ENCODE measurements at regions not wholly inside any gene's neighbourhood (a gene's known extent, or its start where the extent isn't known, plus 50 kb on each side); places are given as distances from the start of the nearest gene placed in this dataset.

DNA sequence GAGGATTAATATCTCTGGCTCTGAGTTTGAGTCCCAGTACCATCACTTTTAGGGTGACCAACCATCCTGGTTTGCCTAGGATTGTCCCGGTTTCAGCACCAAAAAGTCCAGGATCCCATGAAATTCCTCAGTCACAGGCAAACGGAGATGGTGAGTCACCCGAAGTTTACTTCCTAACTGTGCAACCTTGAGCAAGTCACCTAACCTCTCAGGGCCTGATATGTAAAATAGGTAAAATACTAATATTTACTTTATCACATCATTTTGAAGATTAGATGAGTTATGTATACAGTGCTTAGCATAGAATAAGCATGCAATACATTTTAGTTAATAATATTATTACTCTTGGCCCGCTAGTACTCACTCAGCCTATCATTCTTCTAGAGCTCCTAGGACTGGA lies 91.1 kb upstream of the KCNMB2 start:
- Mint-ChIP-seq H3K9me3 (ENCODE audit: insufficient read depth) (no peaks in the 10 kb centered on the region), H3K4me1 (ENCODE audit: low read depth) (no peaks in the 10 kb centered on the region), H3K27me3 (ENCODE audit: low read depth) (no peaks in the 10 kb centered on the region), H3K4me3 (no peak overlapping the region), H3K27ac (no peak overlapping the region), H3K36me3 (ENCODE audit: low read depth) (no peaks in the 10 kb centered on the region)
- POLR2A ChIA-PET, result no interaction called here
- no peak for DNase-seq
- ATAC-seq, result no peak
- CTCF ChIA-PET, result no interaction called here

DNA sequence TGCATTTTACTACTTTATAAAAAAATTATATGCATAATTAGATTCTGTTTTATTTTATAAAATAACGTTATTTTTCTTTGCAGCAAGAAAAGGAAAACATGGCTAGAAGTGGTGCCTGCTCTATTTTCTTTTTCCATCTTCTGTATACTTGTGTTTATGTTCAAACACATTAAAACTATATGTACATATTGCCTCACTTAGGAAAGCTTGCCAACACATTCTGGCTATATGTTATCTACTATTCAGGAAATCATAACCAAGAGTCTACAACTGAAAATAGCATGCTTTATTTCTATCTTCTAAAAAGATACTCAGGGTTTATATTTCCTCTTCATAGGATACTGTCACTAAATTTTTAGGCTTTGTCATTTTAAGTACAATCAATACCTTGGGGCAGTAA lies 90.2 kb upstream of the KCNMB2 start:
- Mint-ChIP-seq H3K4me1 (ENCODE audit: low read depth) (no peaks in the 10 kb centered on the region), H3K4me3 (no peak overlapping the region), H3K36me3 (ENCODE audit: low read depth) (no peaks in the 10 kb centered on the region), H3K27me3 (ENCODE audit: low read depth) (no peaks in the 10 kb centered on the region), H3K27ac (no peak overlapping the region), H3K9me3 (ENCODE audit: insufficient read depth) (no peaks in the 10 kb centered on the region)
- no peak for ATAC-seq
- CTCF ChIA-PET, result no interaction called here
- POLR2A ChIA-PET, result no interaction called here
- DNase-seq, result no peak

DNA sequence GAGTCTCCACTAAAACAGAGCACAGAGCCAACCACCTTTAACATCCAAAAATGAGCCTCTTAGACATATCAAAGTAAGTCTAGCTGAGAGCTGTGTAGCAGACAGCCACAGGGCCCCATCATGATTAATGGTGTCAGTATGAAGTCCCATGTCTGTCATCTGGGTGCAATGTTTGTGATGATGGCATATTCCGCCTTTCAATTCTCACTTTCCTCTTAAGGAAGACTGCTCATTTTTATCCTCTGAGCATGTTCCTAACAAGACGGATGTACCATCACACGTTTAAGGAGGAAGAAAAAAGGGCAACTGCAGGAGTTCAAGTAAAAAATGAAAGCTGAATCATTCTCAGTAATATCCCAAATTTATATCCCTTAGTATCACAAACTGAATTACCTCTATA lies 85.8 kb upstream of the KCNMB2 start:
- ChIA-PET CTCF (no interaction called here), POLR2A (no interaction called here)
- Mint-ChIP-seq H3K27ac (no peak overlapping the region), H3K27me3 (ENCODE audit: low read depth) (peaks cover 4% of the 10 kb centered on the region), H3K4me1 (ENCODE audit: low read depth) (no peaks in the 10 kb centered on the region), H3K36me3 (ENCODE audit: low read depth) (no peaks in the 10 kb centered on the region), H3K4me3 (no peak overlapping the region), H3K9me3 (ENCODE audit: insufficient read depth) (no peaks in the 10 kb centered on the region)
- DNase-seq (no peak), ATAC-seq (no peak)

DNA sequence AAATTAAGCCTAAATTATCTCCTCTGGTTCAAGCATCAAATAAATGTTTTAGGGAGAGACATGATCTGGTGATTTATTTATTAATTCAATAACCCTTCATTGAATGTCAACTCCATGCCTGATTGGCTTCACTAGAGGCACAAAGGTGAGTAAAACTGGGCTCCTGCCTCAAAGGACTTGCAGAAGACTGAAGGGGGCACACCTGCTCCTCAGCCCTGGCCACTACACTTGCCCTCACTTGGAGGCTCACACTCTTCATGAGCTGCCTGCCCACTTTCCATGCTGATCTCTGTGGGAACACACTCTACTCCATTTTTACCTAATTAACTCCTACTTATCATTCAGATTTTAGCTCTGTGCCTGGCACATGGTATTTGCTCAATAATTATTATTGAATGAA lies 84.4 kb upstream of the KCNMB2 start:
- no peak for ATAC-seq
- Mint-ChIP-seq H3K36me3 (ENCODE audit: low read depth) (no peaks in the 10 kb centered on the region), H3K27ac (no peak overlapping the region), H3K9me3 (ENCODE audit: insufficient read depth) (no peaks in the 10 kb centered on the region), H3K27me3 (ENCODE audit: low read depth) (peaks cover 4% of the 10 kb centered on the region), H3K4me3 (no peak overlapping the region), H3K4me1 (ENCODE audit: low read depth) (no peaks in the 10 kb centered on the region)
- no peak for DNase-seq
- POLR2A ChIA-PET, result no interaction called here
- CTCF ChIA-PET, result no interaction called here

DNA sequence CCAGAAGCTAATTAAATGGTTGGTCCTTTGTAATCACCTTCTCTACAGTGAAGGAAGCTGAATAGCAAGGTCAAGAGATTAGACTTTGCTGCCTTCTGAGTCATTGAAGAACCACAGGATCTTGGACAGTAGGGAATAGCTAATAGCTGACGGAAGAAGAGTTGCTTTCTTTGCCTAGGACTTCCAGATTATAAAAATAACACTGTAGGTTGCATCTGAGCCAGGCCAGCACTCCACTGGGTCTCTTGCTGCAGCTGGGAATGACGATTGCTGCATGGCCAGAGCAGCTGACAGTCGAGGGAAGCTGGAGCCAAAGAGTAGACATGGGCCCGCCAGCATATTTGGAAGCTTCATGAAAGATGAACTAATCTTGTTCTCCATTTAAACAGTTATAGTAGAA lies 81.5 kb upstream of the KCNMB2 start:
- no peaks in the 10 kb centered on the region for H3K36me3 Mint-ChIP-seq (ENCODE audit: low read depth)
- peaks cover 4% of the 10 kb centered on the region for H3K27me3 Mint-ChIP-seq (ENCODE audit: low read depth)
- no peak overlapping the region for H3K27ac Mint-ChIP-seq
- no peaks in the 10 kb centered on the region for H3K4me1 Mint-ChIP-seq (ENCODE audit: low read depth)
- CTCF ChIA-PET, result no interaction called here
- no peak for DNase-seq
- POLR2A ChIA-PET, result no interaction called here
- no peak for ATAC-seq
- no peak overlapping the region for H3K4me3 Mint-ChIP-seq
- H3K9me3 Mint-ChIP-seq (ENCODE audit: insufficient read depth), result no peaks in the 10 kb centered on the region

DNA sequence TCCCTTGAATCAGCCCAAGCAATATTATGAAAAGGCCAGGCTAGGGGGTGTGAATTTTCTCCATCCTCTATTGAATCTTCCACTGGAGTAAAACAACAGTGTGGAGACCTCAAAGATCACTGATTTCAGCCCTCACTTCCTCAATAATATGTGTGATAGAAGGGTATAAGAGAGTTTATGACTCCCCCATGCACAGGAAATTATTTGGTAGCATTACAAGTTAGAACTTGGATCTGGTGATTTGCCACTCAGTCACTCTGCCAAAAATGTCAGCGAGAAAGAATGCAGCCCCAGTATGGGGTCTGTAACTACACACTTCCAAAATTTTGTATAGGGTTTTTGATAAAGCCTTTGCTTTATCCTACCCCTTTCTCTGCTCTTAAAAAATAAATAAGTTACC lies 81.0 kb upstream of the KCNMB2 start:
- Mint-ChIP-seq H3K4me1 (ENCODE audit: low read depth) (no peaks in the 10 kb centered on the region), H3K4me3 (no peak overlapping the region), H3K36me3 (ENCODE audit: low read depth) (no peaks in the 10 kb centered on the region), H3K27ac (no peak overlapping the region), H3K27me3 (ENCODE audit: low read depth) (peaks cover 4% of the 10 kb centered on the region), H3K9me3 (ENCODE audit: insufficient read depth) (no peaks in the 10 kb centered on the region)
- CTCF ChIA-PET, result no interaction called here
- POLR2A ChIA-PET, result no interaction called here
- no peak for ATAC-seq
- no peak for DNase-seq

DNA sequence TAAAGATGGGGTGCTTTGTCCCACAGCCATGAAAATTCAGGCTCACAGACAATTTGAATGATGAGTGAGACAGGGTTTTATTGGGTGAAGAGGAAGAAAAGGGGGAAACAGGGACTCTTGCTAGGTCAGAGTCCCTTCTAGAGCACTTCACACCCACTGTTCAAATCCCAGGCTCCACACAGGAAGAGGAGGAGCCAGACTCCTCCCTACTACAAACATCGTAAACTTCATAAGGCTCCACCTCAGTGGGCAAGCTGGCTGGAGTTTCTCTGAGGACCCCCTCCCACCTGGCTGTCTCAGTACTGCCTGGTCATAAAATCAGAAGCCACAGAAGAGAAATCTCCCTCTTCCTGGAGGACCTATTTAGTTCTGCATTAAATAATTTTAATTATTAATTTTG lies 80.3 kb upstream of the KCNMB2 start:
- no peaks in the 10 kb centered on the region for H3K36me3 Mint-ChIP-seq (ENCODE audit: low read depth)
- no peak overlapping the region for H3K4me3 Mint-ChIP-seq
- ChIA-PET CTCF (no interaction called here), POLR2A (no interaction called here)
- H3K27ac Mint-ChIP-seq, result no peak overlapping the region
- H3K9me3 Mint-ChIP-seq (ENCODE audit: insufficient read depth), result no peaks in the 10 kb centered on the region
- no peaks in the 10 kb centered on the region for H3K4me1 Mint-ChIP-seq (ENCODE audit: low read depth)
- ATAC-seq (no peak), DNase-seq (no peak)
- peaks cover 4% of the 10 kb centered on the region for H3K27me3 Mint-ChIP-seq (ENCODE audit: low read depth)

DNA sequence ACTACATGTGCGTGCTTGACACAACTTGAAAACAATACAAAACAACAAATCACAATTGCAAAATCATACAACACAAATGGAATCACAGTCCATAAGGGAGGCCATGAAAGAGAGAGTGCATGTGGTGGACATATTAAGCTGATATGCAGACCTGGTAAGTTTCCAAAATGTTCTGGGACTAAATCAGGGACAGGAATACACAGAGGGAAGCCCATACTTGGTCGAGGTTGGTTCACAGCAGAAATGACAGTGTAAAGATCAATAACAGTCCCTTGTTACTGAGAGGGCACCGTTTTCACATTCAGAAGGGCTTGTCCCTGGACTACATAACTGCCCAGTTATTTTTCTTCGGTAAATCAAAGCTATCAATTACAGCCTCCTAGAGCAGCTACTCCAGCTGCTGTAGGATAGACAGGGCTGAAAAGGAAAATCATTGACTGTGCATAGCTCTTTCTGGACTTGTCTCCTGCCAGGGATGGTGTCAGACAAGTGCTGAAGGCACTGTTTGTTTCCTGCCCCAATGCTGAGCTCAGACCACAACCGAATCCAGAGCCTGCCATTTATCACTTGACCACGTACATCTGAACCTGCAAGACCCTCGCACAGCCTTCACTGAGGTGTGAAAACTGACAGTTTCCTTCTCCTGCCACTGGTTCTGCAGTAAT lies 79.5 kb upstream of the KCNMB2 start:
- ATAC-seq, result no peak
- ChIA-PET CTCF (no interaction called here), POLR2A (no interaction called here)
- Mint-ChIP-seq H3K9me3 (ENCODE audit: insufficient read depth) (no peaks in the 10 kb centered on the region), H3K27ac (no peak overlapping the region), H3K36me3 (ENCODE audit: low read depth) (no peaks in the 10 kb centered on the region), H3K27me3 (ENCODE audit: low read depth) (peaks cover 4% of the 10 kb centered on the region), H3K4me3 (no peak overlapping the region), H3K4me1 (ENCODE audit: low read depth) (no peaks in the 10 kb centered on the region)
- no peak for DNase-seq

DNA sequence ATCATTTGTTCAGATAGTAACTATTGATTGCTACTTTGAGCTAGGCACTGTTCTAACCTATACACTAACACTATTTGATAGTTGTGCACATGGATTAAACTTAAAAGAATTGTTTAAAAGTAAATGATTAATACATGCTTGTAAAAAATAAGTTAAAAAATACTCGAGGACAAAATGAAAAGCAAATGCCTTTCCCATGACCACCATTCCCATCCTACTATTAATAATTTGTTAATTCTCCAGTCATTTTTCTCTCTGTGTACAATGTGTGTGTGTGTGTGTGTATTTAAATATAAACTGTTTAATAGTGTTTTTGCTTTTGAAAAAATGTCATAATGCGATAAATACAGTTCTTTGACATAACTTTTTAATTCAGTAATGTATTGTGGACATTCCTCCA lies 78.7 kb upstream of the KCNMB2 start:
- no peak overlapping the region for H3K27ac Mint-ChIP-seq
- POLR2A ChIA-PET, result no interaction called here
- no peak overlapping the region for H3K4me3 Mint-ChIP-seq
- no peaks in the 10 kb centered on the region for H3K36me3 Mint-ChIP-seq (ENCODE audit: low read depth)
- CTCF ChIA-PET, result no interaction called here
- no peak for DNase-seq
- no peaks in the 10 kb centered on the region for H3K4me1 Mint-ChIP-seq (ENCODE audit: low read depth)
- peaks cover 2% of the 10 kb centered on the region for H3K27me3 Mint-ChIP-seq (ENCODE audit: low read depth)
- ATAC-seq, result no peak
- H3K9me3 Mint-ChIP-seq (ENCODE audit: insufficient read depth), result no peaks in the 10 kb centered on the region

DNA sequence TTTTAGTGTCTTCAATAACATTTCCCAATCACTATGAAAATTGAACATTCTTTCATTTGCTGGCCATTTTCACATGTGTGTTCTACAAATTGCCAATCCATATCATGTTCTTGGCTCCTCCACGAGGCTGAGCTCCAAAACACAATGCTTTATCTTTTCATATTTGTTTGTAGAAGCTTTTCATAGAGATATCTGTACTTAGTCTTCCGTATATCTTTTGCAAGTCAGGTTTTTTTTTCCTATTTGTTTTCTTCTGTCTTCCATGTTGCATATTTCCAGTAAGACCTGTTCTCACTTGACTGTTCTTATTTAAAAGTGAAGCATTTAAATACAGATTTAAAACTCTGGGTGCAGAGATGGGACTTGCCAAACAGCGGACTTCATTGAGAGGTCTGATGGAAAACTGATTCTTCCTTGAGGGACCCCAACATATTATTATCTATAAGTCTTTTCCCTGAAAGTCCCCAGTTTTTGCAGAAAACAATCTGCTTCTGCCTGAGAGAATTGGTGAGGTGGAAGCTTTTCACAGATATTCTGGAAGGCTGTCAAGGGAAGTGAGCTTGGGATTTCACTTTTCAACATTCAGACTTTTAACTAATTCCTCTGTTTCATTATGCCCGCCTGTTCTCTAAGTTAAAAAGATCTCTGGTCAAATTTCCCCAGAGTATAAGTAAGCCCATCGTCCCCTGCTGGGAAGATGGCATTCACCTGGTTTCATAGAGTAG lies 77.8 kb upstream of the KCNMB2 start:
- Mint-ChIP-seq H3K4me1 (ENCODE audit: low read depth) (no peaks in the 10 kb centered on the region), H3K27me3 (ENCODE audit: low read depth) (no peaks in the 10 kb centered on the region), H3K36me3 (ENCODE audit: low read depth) (no peaks in the 10 kb centered on the region), H3K9me3 (ENCODE audit: insufficient read depth) (no peaks in the 10 kb centered on the region), H3K27ac (no peak overlapping the region), H3K4me3 (no peak overlapping the region)
- POLR2A ChIA-PET, result no interaction called here
- CTCF ChIA-PET, result no interaction called here
- ATAC-seq, result no peak
- DNase-seq, result no peak

DNA sequence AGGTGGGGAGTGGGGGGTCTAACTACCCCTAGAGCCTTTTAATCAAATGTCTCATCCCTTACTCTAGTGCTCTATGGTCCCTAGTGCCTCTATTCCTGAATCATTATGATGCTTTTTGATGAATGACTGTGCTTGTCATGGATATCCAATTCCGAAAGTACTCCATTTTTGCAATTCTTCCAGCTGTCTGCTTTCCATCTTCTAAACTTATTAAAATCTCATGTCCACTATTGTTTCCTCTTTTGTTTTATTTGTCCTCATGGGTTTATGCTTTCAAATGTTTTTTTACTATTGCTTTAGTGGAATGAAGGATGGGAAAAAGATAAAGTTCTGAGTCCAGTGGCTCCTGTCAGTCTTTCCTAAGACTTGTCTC lies 77.2 kb upstream of the KCNMB2 start:
- no peak for DNase-seq
- ATAC-seq, result no peak
- H3K4me3 Mint-ChIP-seq, result no peak overlapping the region
- H3K27ac Mint-ChIP-seq, result no peak overlapping the region
- ChIA-PET CTCF (no interaction called here), POLR2A (no interaction called here)
- no peaks in the 10 kb centered on the region for H3K36me3 Mint-ChIP-seq (ENCODE audit: low read depth)
- no peaks in the 10 kb centered on the region for H3K27me3 Mint-ChIP-seq (ENCODE audit: low read depth)
- H3K9me3 Mint-ChIP-seq (ENCODE audit: insufficient read depth), result no peaks in the 10 kb centered on the region
- no peaks in the 10 kb centered on the region for H3K4me1 Mint-ChIP-seq (ENCODE audit: low read depth)

DNA sequence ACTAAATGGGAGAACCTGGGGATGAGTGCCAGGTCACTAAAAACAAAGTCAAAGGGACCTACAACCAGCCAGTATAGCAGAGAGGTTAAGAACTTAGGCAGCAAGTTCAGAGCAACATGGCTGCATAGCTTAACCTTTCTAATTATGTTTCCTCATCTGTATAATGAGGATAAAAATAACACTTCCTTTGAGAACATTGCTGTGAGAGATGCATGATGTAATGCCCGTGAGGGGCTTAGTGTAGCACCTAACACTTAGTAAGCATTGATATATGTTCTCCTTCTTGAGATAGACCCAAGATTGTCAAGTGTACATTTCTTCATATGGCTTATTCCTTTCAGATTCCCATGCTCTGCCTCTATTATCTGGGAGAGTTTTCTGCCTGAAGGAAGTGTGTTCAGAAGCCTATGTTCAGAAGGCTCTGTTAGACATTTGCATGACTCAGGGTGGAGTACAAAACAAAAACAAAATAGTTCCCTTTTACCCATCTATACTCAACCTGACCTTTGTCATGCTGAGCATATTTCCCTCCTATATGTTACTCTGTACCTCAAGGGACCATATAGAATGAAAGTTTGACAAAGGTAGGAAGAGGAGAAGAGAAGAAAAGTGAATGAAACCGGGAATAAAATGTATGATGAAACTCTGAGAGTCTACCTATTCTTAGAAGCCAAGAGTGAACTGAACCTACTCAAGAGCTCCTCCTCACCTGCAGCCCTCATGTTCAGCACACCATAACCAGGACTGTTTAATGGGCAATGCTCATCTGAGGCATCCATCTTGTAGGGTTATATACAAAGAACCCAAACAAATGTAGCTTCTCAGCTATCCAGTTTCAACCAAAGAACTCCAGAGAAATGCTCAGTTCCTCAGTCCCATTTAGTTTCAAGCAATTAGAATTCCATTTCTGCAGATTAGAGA lies 70.7 kb upstream of the KCNMB2 start:
- CTCF ChIA-PET, result no interaction called here

More for the DNA sequence above, 70.7 kb upstream of the KCNMB2 start:
- POLR2A ChIA-PET, result no interaction called here
- Mint-ChIP-seq H3K9me3 (ENCODE audit: insufficient read depth) (no peaks in the 10 kb centered on the region), H3K27me3 (ENCODE audit: low read depth) (peaks cover 2% of the 10 kb centered on the region), H3K4me3 (no peak overlapping the region), H3K36me3 (ENCODE audit: low read depth) (no peaks in the 10 kb centered on the region), H3K4me1 (ENCODE audit: low read depth) (no peaks in the 10 kb centered on the region), H3K27ac (no peak overlapping the region)
- DNase-seq (no peak), ATAC-seq (no peak)
